SJCRH30 (cell line): ENCODE measurements at regions not wholly inside any gene's neighbourhood (a gene's known extent, or its start where the extent isn't known, plus 50 kb on each side); places are given as distances from the start of the nearest gene placed in this dataset.

Source experiments
- DNase-seq, 2 experiments: peaks; one replicate each; pipeline ENCODE4 v3.0.0-alpha.2; 2015 to 2020
- H3K27ac ChIP-seq: fragments of 250-450 bp; sonication (Bioruptor Pico); 2 replicates; pipeline ENCODE4 v1.5.1; 2020; ENCODE audit warnings: mild to moderate bottlenecking, moderate library complexity
- H3K27me3 ChIP-seq: fragments of 250-450 bp; sonication (Bioruptor Pico); 2 replicates; pipeline ENCODE4 v1.5.1; 2020; ENCODE audit warnings: mild to moderate bottlenecking, moderate library complexity
- H3K36me3 ChIP-seq: fragments of 250-450 bp; sonication (Bioruptor Pico); 2 replicates; pipeline ENCODE4 v1.5.1; 2020; ENCODE audit warnings: mild to moderate bottlenecking, moderate library complexity
- H3K4me1 ChIP-seq: fragments of 250-450 bp; sonication (Bioruptor Pico); 2 replicates; pipeline ENCODE4 v1.5.1; 2020; ENCODE audit warnings: mild to moderate bottlenecking, moderate library complexity
- H3K4me3 ChIP-seq: fragments of 250-450 bp; sonication (Bioruptor Pico); 2 replicates; pipeline ENCODE4 v1.5.1; 2020; ENCODE audit warnings: mild to moderate bottlenecking, moderate library complexity
- H3K9me3 ChIP-seq: fragments of 250-450 bp; sonication (Bioruptor Pico); replicated peaks from 2 replicates; pipeline ENCODE4 v1.5.1; 2020; ENCODE audit warnings: mild to moderate bottlenecking, moderate library complexity

GRCh38 chr2:195606179-195606578, 50.8 kb upstream of the SLC39A10 start:
- H3K9me3 ChIP-seq = no peaks in the 10 kb centered on the region
- H3K4me3 ChIP-seq = no peak overlapping the region
- H3K4me1 ChIP-seq = no peaks in the 10 kb centered on the region
- no peaks in the 10 kb centered on the region for H3K36me3 ChIP-seq
- no peak overlapping the region for H3K27ac ChIP-seq
- H3K27me3 ChIP-seq = 0 out of 2 replicates have a peak, but pooled peaks cover 15% of the 10 kb centered on the region
- DNase-seq = no peak

- H3K36me3 ChIP-seq = no peaks in the 10 kb centered on the region
- 0 out of 2 replicates have a peak, but pooled peaks cover 15% of the 10 kb centered on the region for H3K27me3 ChIP-seq
- no peak for DNase-seq
- no peaks in the 10 kb centered on the region for H3K9me3 ChIP-seq
- H3K4me1 ChIP-seq = no peaks in the 10 kb centered on the region
- no peak overlapping the region for H3K4me3 ChIP-seq
- H3K27ac ChIP-seq = no peak overlapping the region
Measured at GRCh38 chr2:195604706-195605105, 52.3 kb upstream of the SLC39A10 start.

- no peaks in the 10 kb centered on the region for H3K9me3 ChIP-seq
- H3K27ac ChIP-seq = no peak overlapping the region
- H3K27me3 ChIP-seq = peaks cover 15% of the 10 kb centered on the region; the same call in 1 of the 2 replicates
- H3K4me1 ChIP-seq = no peaks in the 10 kb centered on the region
- no peak for DNase-seq
- H3K36me3 ChIP-seq = no peaks in the 10 kb centered on the region
- no peak overlapping the region for H3K4me3 ChIP-seq
Measured at GRCh38 chr2:195603998-195604397, 53.0 kb upstream of the SLC39A10 start.

- H3K27ac ChIP-seq = no peak overlapping the region
- H3K27me3 ChIP-seq = peaks cover 15% of the 10 kb centered on the region; the same call in 1 of the 2 replicates
- no peak for DNase-seq
- no peak overlapping the region for H3K4me3 ChIP-seq
- no peaks in the 10 kb centered on the region for H3K4me1 ChIP-seq
- H3K9me3 ChIP-seq = no peaks in the 10 kb centered on the region
- H3K36me3 ChIP-seq = no peaks in the 10 kb centered on the region
Measured at GRCh38 chr2:195603408-195603807, 53.6 kb upstream of the SLC39A10 start.

- Histone ChIP-seq H3K27me3 (peaks cover 15% of the 10 kb centered on the region; the same call in 1 of the 2 replicates), H3K4me1 (no peaks in the 10 kb centered on the region), H3K4me3 (no peak overlapping the region)
Measured at GRCh38 chr2:195602687-195603086, 54.3 kb upstream of the SLC39A10 start.

GRCh38 chr2:195601361-195601760, 55.7 kb upstream of the SLC39A10 start:
- no peak overlapping the region for H3K4me3 ChIP-seq
- H3K4me1 ChIP-seq = no peaks in the 10 kb centered on the region
- no peaks in the 10 kb centered on the region for H3K36me3 ChIP-seq
- peaks cover 11% of the 10 kb centered on the region; the same call in 1 of the 2 replicates for H3K27me3 ChIP-seq
- H3K27ac ChIP-seq = no peak overlapping the region
- H3K9me3 ChIP-seq = no peaks in the 10 kb centered on the region
- DNase-seq = no peak

More at GRCh38 chr2:195602687-195603086, 54.3 kb upstream of the SLC39A10 start:
- H3K36me3 ChIP-seq = no peaks in the 10 kb centered on the region
- H3K9me3 ChIP-seq = no peaks in the 10 kb centered on the region
- DNase-seq = no peak
- H3K27ac ChIP-seq = no peak overlapping the region

GRCh38 chr2:195600778-195601177, 56.2 kb upstream of the SLC39A10 start:
- Histone ChIP-seq H3K4me1 (no peaks in the 10 kb centered on the region), H3K9me3 (no peaks in the 10 kb centered on the region), H3K27me3 (peaks cover 12% of the 10 kb centered on the region; the same call in 1 of the 2 replicates), H3K4me3 (no peak overlapping the region), H3K27ac (no peak overlapping the region), H3K36me3 (no peaks in the 10 kb centered on the region)
- DNase-seq = no peak

- Histone ChIP-seq H3K4me3 (no peak overlapping the region), H3K4me1 (no peaks in the 10 kb centered on the region), H3K27ac (no peak overlapping the region), H3K27me3 (peaks cover 19% of the 10 kb centered on the region; the same call in 1 of the 2 replicates), H3K36me3 (no peaks in the 10 kb centered on the region), H3K9me3 (no peaks in the 10 kb centered on the region)
- no peak for DNase-seq
Measured at GRCh38 chr2:195596840-195597239, 60.2 kb upstream of the SLC39A10 start.

GRCh38 chr2:195595825-195596224, 61.2 kb upstream of the SLC39A10 start:
- H3K4me3 ChIP-seq = no peak overlapping the region
- H3K4me1 ChIP-seq = no peaks in the 10 kb centered on the region
- no peak overlapping the region for H3K27ac ChIP-seq
- peaks cover 20% of the 10 kb centered on the region; the same call in 1 of the 2 replicates for H3K27me3 ChIP-seq
- no peak for DNase-seq
- no peaks in the 10 kb centered on the region for H3K36me3 ChIP-seq
- no peaks in the 10 kb centered on the region for H3K9me3 ChIP-seq

GRCh38 chr2:195594919-195595694, 61.9 kb upstream of the SLC39A10 start:
- Histone ChIP-seq H3K9me3 (no peaks in the 10 kb centered on the region), H3K4me3 (no peak overlapping the region), H3K36me3 (no peaks in the 10 kb centered on the region), H3K27ac (no peak overlapping the region), H3K27me3 (peaks cover 20% of the 10 kb centered on the region; the same call in 1 of the 2 replicates), H3K4me1 (no peaks in the 10 kb centered on the region)
- no peak for DNase-seq

- no peaks in the 10 kb centered on the region for H3K4me1 ChIP-seq
- no peak overlapping the region for H3K27ac ChIP-seq
- no peak overlapping the region for H3K4me3 ChIP-seq
- H3K27me3 ChIP-seq = peaks cover 20% of the 10 kb centered on the region; the same call in 1 of the 2 replicates
- no peaks in the 10 kb centered on the region for H3K9me3 ChIP-seq
- DNase-seq = no peak
- no peaks in the 10 kb centered on the region for H3K36me3 ChIP-seq
Measured at GRCh38 chr2:195594248-195594647, 62.8 kb upstream of the SLC39A10 start.

- H3K9me3 ChIP-seq = no peaks in the 10 kb centered on the region
- DNase-seq = no peak
- no peaks in the 10 kb centered on the region for H3K36me3 ChIP-seq
- H3K4me3 ChIP-seq = no peak overlapping the region
- H3K27me3 ChIP-seq = peaks cover 20% of the 10 kb centered on the region; the same call in 1 of the 2 replicates
- no peak overlapping the region for H3K27ac ChIP-seq
- H3K4me1 ChIP-seq = no peaks in the 10 kb centered on the region
Measured at GRCh38 chr2:195592105-195592504, 64.9 kb upstream of the SLC39A10 start.

GRCh38 chr2:195590861-195591205, 66.2 kb upstream of the SLC39A10 start:
- Histone ChIP-seq H3K36me3 (no peaks in the 10 kb centered on the region), H3K27me3 (peaks cover 18% of the 10 kb centered on the region; the same call in 1 of the 2 replicates), H3K4me3 (no peak overlapping the region), H3K27ac (no peak overlapping the region), H3K4me1 (no peaks in the 10 kb centered on the region), H3K9me3 (no peaks in the 10 kb centered on the region)
- no peak for DNase-seq

GRCh38 chr2:195590199-195590860, 66.7 kb upstream of the SLC39A10 start:
- peaks cover 15% of the 10 kb centered on the region; the same call in 1 of the 2 replicates for H3K27me3 ChIP-seq
- no peaks in the 10 kb centered on the region for H3K36me3 ChIP-seq
- H3K4me1 ChIP-seq = no peaks in the 10 kb centered on the region
- no peaks in the 10 kb centered on the region for H3K9me3 ChIP-seq
- no peak overlapping the region for H3K4me3 ChIP-seq
- no peak for DNase-seq
- H3K27ac ChIP-seq = no peak overlapping the region

- Histone ChIP-seq H3K27ac (no peak overlapping the region), H3K27me3 (peaks cover 5% of the 10 kb centered on the region; the same call in 1 of the 2 replicates), H3K36me3 (no peaks in the 10 kb centered on the region), H3K4me1 (no peaks in the 10 kb centered on the region), H3K9me3 (no peaks in the 10 kb centered on the region), H3K4me3 (no peak overlapping the region)
- DNase-seq = no peak
Measured at GRCh38 chr2:195587966-195588365, 69.1 kb upstream of the SLC39A10 start.
